A549 (cell line): ENCODE measurements at regions not wholly inside any gene's neighbourhood (a gene's known extent, or its start where the extent isn't known, plus 50 kb on each side); places are given as distances from the start of the nearest gene placed in this dataset.
A peak's percentile ranks its signal among the peaks of the same experiment; 100 is the strongest.

ENCODE experiments used
- ATAC-seq, 2 experiments: fragments of 200-7000 bp in 1 of 2; fragments of >200 bp in 1 of 2; cut with Nextera tagmentation in 1 of 2; cut with Tn5 transposase in 1 of 2; 3 replicates each; pipeline versions ENCODE4 v1.8.0 to v1.9.1; 2018 to 2020; ENCODE audit warnings: mild to moderate bottlenecking in 1 of 2, moderate library complexity in 1 of 2
- CTCF ChIA-PET: fragments of 300-600 bp; sonication (Branson Sonifier 250); formaldehyde crosslinking; extraction: SDS; loops from one replicate; lab custom pipeline; 2021; ENCODE audit warnings: antibody characterized with exemption, inconsistent platforms; lab: Yijun Ruan, JAX
- POLR2A ChIA-PET: fragments of 350-600 bp; formaldehyde crosslinking; extraction: SDS; loops from one replicate; lab custom pipeline; 2021; ENCODE audit warnings: antibody characterized with exemption, inconsistent platforms; lab: Yijun Ruan, JAX
- DNase-seq, 2 experiments: peaks; one replicate each; pipeline versions ENCODE4 v3.0.0 to v3.0.0-alpha.2; 2011 to 2016; ENCODE audit warnings: low read depth in 1 of 2, low spot score in 1 of 2
- FAIRE-seq: peaks from 2 replicates; lab custom pipeline; 2011; peaks lifted over from hg19 to GRCh38; lab: Jason Lieb, UNC
- H3K27ac ChIP-seq, 2 experiments: fragments of >200 bp; sonication (Bioruptor Twin); formaldehyde crosslinking; 3 replicates each; pipeline ENCODE4 v1.5.1; 2016 to 2017
- H3K4me1 ChIP-seq: fragments of >200 bp; sonication (Bioruptor Twin); formaldehyde crosslinking; 3 replicates; pipeline ENCODE4 v1.6.1; 2016
- H3K4me2 ChIP-seq: fragments of >200 bp; sonication (Bioruptor Twin); formaldehyde crosslinking; 3 replicates; pipeline ENCODE4 v1.6.1; 2016
- H3K4me3 ChIP-seq: fragments of >200 bp; sonication (Bioruptor Twin); formaldehyde crosslinking; 3 replicates; pipeline ENCODE4 v1.5.1; 2016
- H3K9me3 ChIP-seq: fragments of >200 bp; sonication (Bioruptor Twin); formaldehyde crosslinking; 3 replicates; pipeline ENCODE4 v1.6.1; 2016
- BHLHE40 ChIP-seq: IDR thresholded peaks from 2 replicates; pipeline ENCODE4 v1.6.1; 2012; ENCODE audit warnings: low read depth, low read length, inconsistent platforms
- CHD4 ChIP-seq: fragments of 200-600 bp; sonication (generic); IDR thresholded peaks from 2 replicates; pipeline ENCODE4 v1.6.1; 2016; ENCODE audit warnings: antibody characterized with exemption, mild to moderate bottlenecking, borderline replicate concordance
- EHF ChIP-seq: fragments of 250-450 bp; sonication (Bioruptor Pico); IDR thresholded peaks from 2 replicates; pipeline ENCODE4 v1.5.0; 2020; ENCODE audit warnings: mild to moderate bottlenecking
- ESRRA ChIP-seq: fragments of 150-350 bp; IDR thresholded peaks from 2 replicates; pipeline ENCODE4 v1.6.1; 2014; ENCODE audit warnings: mild to moderate bottlenecking, low read length, borderline replicate concordance
- FOSB ChIP-seq: fragments of 250-450 bp; sonication (Bioruptor Pico); IDR thresholded peaks from 2 replicates; pipeline ENCODE4 v1.5.0; 2020; ENCODE audit warnings: mild to moderate bottlenecking, moderate library complexity
- FOSL2 ChIP-seq, 2 experiments: fragments of 450-650 bp in 1 of 2; fragments of >200 bp in 1 of 2; sonication (Bioruptor Twin) in 1 of 2; formaldehyde crosslinking; IDR thresholded peaks; 2 replicates each; pipeline versions ENCODE4 v1.5.0 to v1.6.1; 2016 to 2020; ENCODE audit warnings: mild to moderate bottlenecking in 1 of 2, moderate library complexity in 1 of 2
- HOXA7 ChIP-seq: fragments of 250-450 bp; sonication (Bioruptor Pico); IDR thresholded peaks from 2 replicates; pipeline ENCODE4 v1.5.0; 2020; ENCODE audit warnings: mild to moderate bottlenecking, moderate library complexity
- HOXB13 ChIP-seq: fragments of 250-450 bp; sonication (Bioruptor Pico); IDR thresholded peaks from 2 replicates; pipeline ENCODE4 v1.5.0; 2020; ENCODE audit warnings: low read depth, mild to moderate bottlenecking, moderate library complexity
- HOXB5 ChIP-seq: fragments of 250-450 bp; sonication (Bioruptor Pico); IDR thresholded peaks from 2 replicates; pipeline ENCODE4 v1.5.0; 2020; ENCODE audit warnings: mild to moderate bottlenecking, moderate library complexity
- JUN ChIP-seq, 2 experiments: fragments of >200 bp; sonication (Bioruptor Twin); formaldehyde crosslinking; IDR thresholded peaks; 2 replicates in 1 of 2; 3 replicates in 1 of 2; pipeline ENCODE4 v1.6.1; 2016 to 2017
- MAFK ChIP-seq: fragments of 450-650 bp; IDR thresholded peaks from 2 replicates; pipeline ENCODE4 v1.6.1; 2014; ENCODE audit not compliant: partially characterized antibody
- MAZ ChIP-seq: fragments of 150-350 bp; IDR thresholded peaks from 2 replicates; pipeline ENCODE4 v1.6.1; 2014; ENCODE audit warnings: antibody characterized with exemption, low read depth, low read length, borderline replicate concordance
- RCOR1 ChIP-seq: fragments of 150-350 bp; IDR thresholded peaks from 2 replicates; pipeline ENCODE4 v1.6.1; 2014; ENCODE audit warnings: antibody characterized with exemption, low read length, low read depth
- RFX5 ChIP-seq: fragments of 450-650 bp; IDR thresholded peaks from 2 replicates; pipeline ENCODE4 v1.7.1; 2014; ENCODE audit warnings: antibody characterized with exemption, mild to moderate bottlenecking, moderate library complexity
- RNF2 ChIP-seq: fragments of 200-600 bp; sonication (generic); IDR thresholded peaks from 2 replicates; pipeline ENCODE4 v1.6.1; 2016; ENCODE audit warnings: low read depth, mild to moderate bottlenecking, antibody characterized with exemption, moderate library complexity, borderline replicate concordance
- SREBF2 ChIP-seq: fragments of 450-650 bp; IDR thresholded peaks from 2 replicates; pipeline ENCODE4 v1.6.1; 2014; ENCODE audit warnings: mild to moderate bottlenecking, moderate library complexity
- TFCP2L1 ChIP-seq: fragments of 250-450 bp; sonication (Bioruptor Pico); IDR thresholded peaks from 2 replicates; pipeline ENCODE4 v1.5.0; 2021; ENCODE audit warnings: mild to moderate bottlenecking
- WGBS: methylation state at CpG from one replicate; pipeline ENCODE4 v1.1.6; 2017; ENCODE audit errors: missing lambda C conversion rate; 5-methylcytosine and 5-hydroxymethylcytosine counted together
- TF ChIP-seq, protein P1 (sequence below): IDR thresholded peaks from 2 replicates; pipeline ENCODE4 v1.6.1; 2012
- TF ChIP-seq, protein P2 (sequence below): fragments of >200 bp; sonication (Bioruptor Twin); formaldehyde crosslinking; IDR thresholded peaks from 3 replicates; pipeline ENCODE4 v1.5.1; 2016
- TF ChIP-seq, protein P3 (sequence below): fragments of 250-450 bp; sonication (Bioruptor Pico); IDR thresholded peaks from 2 replicates; pipeline ENCODE4 v1.5.0; 2021; ENCODE audit warnings: mild to moderate bottlenecking, moderate library complexity, borderline replicate concordance
- TF ChIP-seq, protein P4 (sequence below): fragments of 250-450 bp; sonication (Bioruptor Pico); IDR thresholded peaks from 2 replicates; pipeline ENCODE4 v1.5.0; 2020; ENCODE audit warnings: low read depth, mild to moderate bottlenecking, moderate library complexity

DNA sequence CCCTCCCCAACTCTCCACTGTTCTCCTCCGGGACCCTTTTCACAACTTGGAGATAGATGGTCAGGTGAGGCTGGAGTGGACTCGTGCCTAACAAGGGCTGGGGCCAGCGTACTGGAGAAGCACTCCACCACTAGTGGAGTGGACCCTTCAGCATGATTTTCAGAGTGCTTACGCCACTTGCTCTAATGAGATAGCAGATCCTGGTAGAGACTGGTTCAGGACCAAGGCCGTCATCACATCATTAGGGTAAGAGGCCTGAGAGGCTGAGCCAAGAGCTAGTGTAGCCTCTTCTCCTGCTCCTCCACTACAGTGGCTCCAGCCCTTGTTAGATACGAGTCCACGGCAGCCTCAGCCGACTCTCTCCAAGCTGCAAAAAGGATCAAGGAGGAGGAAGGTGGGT lies 66.9 kb upstream of the NTRK3 start:
- no peak overlapping the region for H3K27ac ChIP-seq
- WGBS, result 61% methylated on average over 8 of the region's 8 CpGs
- CTCF ChIA-PET, result interaction anchor here (0.8 kb wide), 1 partner anchor 48 kb away, joined by 3 read pairs; no protein-coding TSS in a partner anchor
- ATAC-seq, result no peak
- no peaks in the 10 kb centered on the region for H3K9me3 ChIP-seq
- TF ChIP-seq HOXB5 (CRISPR knock-in tag), result no peak
- TF ChIP-seq FOSB (CRISPR knock-in tag), result no peak
- H3K4me2 ChIP-seq, result no peak overlapping the region
- no peaks in the 10 kb centered on the region for H3K4me1 ChIP-seq
- POLR2A ChIA-PET, result no interaction called here
- no peak overlapping the region for H3K4me3 ChIP-seq
- no peak for DNase-seq
- FAIRE-seq, result no peak

DNA sequence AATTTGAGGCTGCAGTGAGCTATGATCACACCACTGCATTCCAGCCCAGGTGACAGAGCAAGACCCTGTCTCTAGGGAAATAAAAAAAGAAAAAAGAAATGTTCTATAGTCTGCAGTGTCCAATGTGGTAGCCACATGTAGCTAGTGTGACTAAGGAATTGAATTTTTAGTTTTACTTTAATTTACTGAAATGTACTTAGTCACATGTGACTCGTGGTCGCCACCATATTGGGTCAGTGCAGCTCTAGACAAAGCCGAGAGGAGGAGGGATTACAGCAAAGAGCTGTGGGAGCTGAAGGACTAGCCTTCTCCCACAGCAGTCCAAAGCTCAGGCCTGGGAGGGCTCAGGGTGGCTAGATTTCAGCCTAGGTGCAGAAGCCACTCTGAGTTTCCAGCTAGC lies 65.9 kb upstream of the NTRK3 start:
- Histone ChIP-seq H3K4me1 (no peaks in the 10 kb centered on the region), H3K27ac (0 out of 6 replicates have a peak overlapping the region, but pooled peaks of 1 of the 2 experiments have one; percentile 19), H3K9me3 (no peaks in the 10 kb centered on the region), H3K4me2 (no peak overlapping the region)
- WGBS, result 27% methylated on average over 3 of the region's 3 CpGs
- POLR2A ChIA-PET, result no interaction called here
- no peak for TF ChIP-seq HOXB13 (CRISPR knock-in tag)
- no peak for TF ChIP-seq HOXA7
- no peak for TF ChIP-seq TFCP2L1 (CRISPR knock-in tag)
- TF ChIP-seq, all 56 proteins: peak for 0
- CTCF ChIA-PET, result no interaction called here
- FAIRE-seq, result no peak
- no peak overlapping the region for H3K4me3 ChIP-seq
- no peak for DNase-seq
- no peak for ATAC-seq

DNA sequence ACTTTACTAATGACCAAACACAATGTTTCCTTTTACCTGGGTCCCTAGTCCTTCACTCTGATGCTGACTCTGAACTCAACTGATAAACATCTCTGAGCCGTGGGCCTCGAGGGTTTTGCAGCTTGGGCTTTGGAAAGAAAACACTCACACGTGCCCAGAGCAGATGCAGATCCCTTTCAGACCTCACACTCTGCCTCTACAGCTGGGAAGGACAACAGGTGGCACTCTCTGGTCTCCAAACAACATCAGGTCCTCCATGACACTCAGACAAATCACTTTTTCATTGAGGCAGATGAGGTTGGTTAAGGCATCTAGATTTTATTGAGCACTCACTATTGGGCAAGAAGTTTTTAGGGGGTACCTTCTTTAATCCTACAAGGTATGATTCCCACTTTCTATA lies 64.7 kb upstream of the NTRK3 start:
- ChIA-PET POLR2A (no interaction called here), CTCF (interaction anchor here (1.4 kb wide), 1 partner anchor 130 kb away, joined by 4 read pairs; no protein-coding TSS in a partner anchor)
- no peak for ATAC-seq
- Histone ChIP-seq H3K9me3 (no peaks in the 10 kb centered on the region), H3K4me1 (no peaks in the 10 kb centered on the region), H3K4me2 (no peak overlapping the region), H3K4me3 (no peak overlapping the region), H3K27ac (no peak overlapping the region)
- 4% methylated on average over 3 of the region's 3 CpGs for WGBS
- no peak for TF ChIP-seq RFX5
- TF ChIP-seq ESRRA, result no peak
- TF ChIP-seq HOXA7, result no peak
- no peak for TF ChIP-seq MAFK
- TF ChIP-seq RNF2, result no peak
- TF ChIP-seq MAZ, result no peak
- no peak for TF ChIP-seq CHD4
- no peak for TF ChIP-seq HOXB13 (CRISPR knock-in tag)
- no peak for TF ChIP-seq SREBF2
- TF ChIP-seq, protein P1, sequence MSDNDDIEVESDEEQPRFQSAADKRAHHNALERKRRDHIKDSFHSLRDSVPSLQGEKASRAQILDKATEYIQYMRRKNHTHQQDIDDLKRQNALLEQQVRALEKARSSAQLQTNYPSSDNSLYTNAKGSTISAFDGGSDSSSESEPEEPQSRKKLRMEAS, result no peak
- TF ChIP-seq TFCP2L1 (CRISPR knock-in tag), result no peak
- TF ChIP-seq RCOR1, result no peak
- TF ChIP-seq, protein P2, sequence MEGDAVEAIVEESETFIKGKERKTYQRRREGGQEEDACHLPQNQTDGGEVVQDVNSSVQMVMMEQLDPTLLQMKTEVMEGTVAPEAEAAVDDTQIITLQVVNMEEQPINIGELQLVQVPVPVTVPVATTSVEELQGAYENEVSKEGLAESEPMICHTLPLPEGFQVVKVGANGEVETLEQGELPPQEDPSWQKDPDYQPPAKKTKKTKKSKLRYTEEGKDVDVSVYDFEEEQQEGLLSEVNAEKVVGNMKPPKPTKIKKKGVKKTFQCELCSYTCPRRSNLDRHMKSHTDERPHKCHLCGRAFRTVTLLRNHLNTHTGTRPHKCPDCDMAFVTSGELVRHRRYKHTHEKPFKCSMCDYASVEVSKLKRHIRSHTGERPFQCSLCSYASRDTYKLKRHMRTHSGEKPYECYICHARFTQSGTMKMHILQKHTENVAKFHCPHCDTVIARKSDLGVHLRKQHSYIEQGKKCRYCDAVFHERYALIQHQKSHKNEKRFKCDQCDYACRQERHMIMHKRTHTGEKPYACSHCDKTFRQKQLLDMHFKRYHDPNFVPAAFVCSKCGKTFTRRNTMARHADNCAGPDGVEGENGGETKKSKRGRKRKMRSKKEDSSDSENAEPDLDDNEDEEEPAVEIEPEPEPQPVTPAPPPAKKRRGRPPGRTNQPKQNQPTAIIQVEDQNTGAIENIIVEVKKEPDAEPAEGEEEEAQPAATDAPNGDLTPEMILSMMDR, result no peak
- no peak for TF ChIP-seq EHF (CRISPR knock-in tag)
- TF ChIP-seq, protein P3, sequence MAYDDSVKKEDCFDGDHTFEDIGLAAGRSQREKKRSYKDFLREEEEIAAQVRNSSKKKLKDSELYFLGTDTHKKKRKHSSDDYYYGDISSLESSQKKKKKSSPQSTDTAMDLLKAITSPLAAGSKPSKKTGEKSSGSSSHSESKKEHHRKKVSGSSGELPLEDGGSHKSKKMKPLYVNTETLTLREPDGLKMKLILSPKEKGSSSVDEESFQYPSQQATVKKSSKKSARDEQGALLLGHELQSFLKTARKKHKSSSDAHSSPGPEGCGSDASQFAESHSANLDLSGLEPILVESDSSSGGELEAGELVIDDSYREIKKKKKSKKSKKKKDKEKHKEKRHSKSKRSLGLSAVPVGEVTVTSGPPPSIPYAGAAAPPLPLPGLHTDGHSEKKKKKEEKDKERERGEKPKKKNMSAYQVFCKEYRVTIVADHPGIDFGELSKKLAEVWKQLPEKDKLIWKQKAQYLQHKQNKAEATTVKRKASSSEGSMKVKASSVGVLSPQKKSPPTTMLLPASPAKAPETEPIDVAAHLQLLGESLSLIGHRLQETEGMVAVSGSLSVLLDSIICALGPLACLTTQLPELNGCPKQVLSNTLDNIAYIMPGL, result no peak
- TF ChIP-seq, protein P4, sequence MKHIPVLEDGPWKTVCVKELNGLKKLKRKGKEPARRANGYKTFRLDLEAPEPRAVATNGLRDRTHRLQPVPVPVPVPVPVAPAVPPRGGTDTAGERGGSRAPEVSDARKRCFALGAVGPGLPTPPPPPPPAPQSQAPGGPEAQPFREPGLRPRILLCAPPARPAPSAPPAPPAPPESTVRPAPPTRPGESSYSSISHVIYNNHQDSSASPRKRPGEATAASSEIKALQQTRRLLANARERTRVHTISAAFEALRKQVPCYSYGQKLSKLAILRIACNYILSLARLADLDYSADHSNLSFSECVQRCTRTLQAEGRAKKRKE (CRISPR knock-in tag), result no peak
- TF ChIP-seq BHLHE40, result no peak
- TF ChIP-seq JUN (IDR thresholded peaks at IDR 0.05), result no peak
- TF ChIP-seq FOSL2 (IDR thresholded peaks at IDR 0.05), result no peak
- TF ChIP-seq FOSL2 (CRISPR knock-in tag; IDR thresholded peaks at IDR 0.05), result no peak
- no peak for FAIRE-seq
- DNase-seq, result no peak
